GM19328 (cell line): ENCODE measurements at regions not wholly inside any gene's neighbourhood (a gene's known extent, or its start where the extent isn't known, plus 50 kb on each side); places are given as distances from the start of the nearest gene placed in this dataset.

Experiments used
- ATAC-seq: cut with Tn5 transposase; IDR thresholded peaks from one replicate; pipeline ENCODE4 v1.9.1; 2021; ENCODE audit warnings: mild to moderate bottlenecking, moderate library complexity; ENCODE audit not compliant: unreplicated experiment

GRCh38 chr15:94059013-94059587 lies 172.3 kb upstream of the MCTP2 start:
- ATAC-seq, result no peak

- no peak for ATAC-seq
Measured at GRCh38 chr15:94057305-94057704, 174.1 kb upstream of the MCTP2 start.

GRCh38 chr15:94056314-94056713 lies 175.0 kb upstream of the MCTP2 start:
- ATAC-seq, result no peak

GRCh38 chr15:94053626-94054025 lies 177.7 kb upstream of the MCTP2 start:
- ATAC-seq, result no peak

- no peak for ATAC-seq
Measured at GRCh38 chr15:94052711-94053110, 178.7 kb upstream of the MCTP2 start.

- no peak for ATAC-seq
Measured at GRCh38 chr15:94047566-94047965, 183.8 kb upstream of the MCTP2 start.

- no peak for ATAC-seq
Measured at GRCh38 chr15:94042180-94042928, 189.0 kb upstream of the MCTP2 start.

GRCh38 chr15:94041746-94042145 lies 189.6 kb upstream of the MCTP2 start:
- no peak for ATAC-seq

- ATAC-seq, result no peak
Measured at GRCh38 chr15:94040541-94041248, 190.7 kb upstream of the MCTP2 start.

- no peak for ATAC-seq
Measured at GRCh38 chr15:94036156-94036555, 195.2 kb upstream of the MCTP2 start.

- no peak for ATAC-seq
Measured at GRCh38 chr15:94033683-94034020, 197.7 kb upstream of the MCTP2 start.

- ATAC-seq, result no peak
Measured at GRCh38 chr15:94033014-94033682, 198.2 kb upstream of the MCTP2 start.

GRCh38 chr15:94032571-94032970 lies 198.8 kb upstream of the MCTP2 start:
- ATAC-seq, result no peak

GRCh38 chr15:94031072-94031471 lies 200.3 kb upstream of the MCTP2 start:
- no peak for ATAC-seq

- ATAC-seq, result no peak
Measured at GRCh38 chr15:94029495-94029894, 201.9 kb upstream of the MCTP2 start.

GRCh38 chr15:94028809-94029208 lies 202.6 kb upstream of the MCTP2 start:
- no peak for ATAC-seq

GRCh38 chr15:94028121-94028520 lies 203.2 kb upstream of the MCTP2 start:
- ATAC-seq, result no peak

GRCh38 chr15:94027581-94027980 lies 203.8 kb upstream of the MCTP2 start:
- ATAC-seq, result no peak

GRCh38 chr15:94026458-94027304 lies 204.7 kb upstream of the MCTP2 start:
- no peak for ATAC-seq

- ATAC-seq, result no peak
Measured at GRCh38 chr15:94023531-94023930, 207.8 kb upstream of the MCTP2 start.
